Activated T-helper 1 cell treated with anti-CD3 and anti-CD28 coated beads, Interleukin-12 subunit alpha, Interleukin-12 subunit beta, Interleukin-2, Interleukin-4 antibody, amounts not matched to agents 30 ng/mL and 10 ng/mL and 1 ng/mL, durations not matched to agents 14 hours and 24 hours and 36 hours (primary cell): ENCODE measurements at regions not wholly inside any gene's neighbourhood (a gene's known extent, or its start where the extent isn't known, plus 50 kb on each side); places are given as distances from the start of the nearest gene placed in this dataset.

ENCODE experiments used
- DNase-seq: peaks from one replicate; pipeline ENCODE4 v3.0.0; 2021; ENCODE audit warnings: low spot score
- H3K27ac Mint-ChIP-seq: one replicate; pipeline ENCODE4 v1.8.0; 2021; ENCODE audit warnings: mild to moderate bottlenecking, mixed read lengths
- H3K27me3 Mint-ChIP-seq: one replicate; pipeline ENCODE4 v1.8.0; 2022; ENCODE audit warnings: mild to moderate bottlenecking, moderate library complexity, mixed read lengths; ENCODE audit not compliant: insufficient read depth
- H3K36me3 Mint-ChIP-seq: one replicate; pipeline ENCODE4 v1.8.0; 2021; ENCODE audit warnings: low read depth, mixed read lengths
- H3K4me1 Mint-ChIP-seq: one replicate; pipeline ENCODE4 v1.8.0; 2021; ENCODE audit warnings: low read depth, mixed read lengths
- H3K4me3 Mint-ChIP-seq: one replicate; pipeline ENCODE4 v1.8.0; 2021; ENCODE audit warnings: mild to moderate bottlenecking, moderate library complexity, mixed read lengths
- H3K9me3 Mint-ChIP-seq: one replicate; pipeline ENCODE4 v1.8.0; 2021; ENCODE audit warnings: mixed read lengths
- intact Hi-C: fragments of 100-400 bp; cut with micrococcal nuclease; formaldehyde crosslinking; loops from one replicate; pipeline ENCODE4 v1.15.1; 2024

GRCh38 chr2:161017780-161018470 is 142.3 kb upstream of the TANK start:
- intact Hi-C loops = no loop called here
- H3K4me3 Mint-ChIP-seq = no peak overlapping the region

GRCh38 chr2:161019311-161019710 is 140.9 kb upstream of the TANK start:
- no peak for DNase-seq
- Mint-ChIP-seq H3K27me3 (peaks cover 5% of the 10 kb centered on the region), H3K4me3 (no peak overlapping the region), H3K9me3 (peaks cover 15% of the 10 kb centered on the region), H3K4me1 (no peaks in the 10 kb centered on the region), H3K36me3 (peaks cover 4% of the 10 kb centered on the region), H3K27ac (no peak overlapping the region)
- intact Hi-C loops = no loop called here

More at GRCh38 chr2:161017780-161018470, 142.3 kb upstream of the TANK start:
- DNase-seq = no peak
- H3K27me3 Mint-ChIP-seq = peaks cover 4% of the 10 kb centered on the region
- H3K4me1 Mint-ChIP-seq = no peaks in the 10 kb centered on the region
- H3K36me3 Mint-ChIP-seq = peaks cover 4% of the 10 kb centered on the region
- H3K9me3 Mint-ChIP-seq = peaks cover 21% of the 10 kb centered on the region
- H3K27ac Mint-ChIP-seq = no peak overlapping the region

GRCh38 chr2:161020437-161020836 is 139.8 kb upstream of the TANK start:
- no peak overlapping the region for H3K27ac Mint-ChIP-seq
- peaks cover 2% of the 10 kb centered on the region for H3K36me3 Mint-ChIP-seq
- H3K4me3 Mint-ChIP-seq = no peak overlapping the region
- DNase-seq = no peak
- intact Hi-C loops = no loop called here
- H3K4me1 Mint-ChIP-seq = no peaks in the 10 kb centered on the region
- H3K27me3 Mint-ChIP-seq = peaks cover 8% of the 10 kb centered on the region
- H3K9me3 Mint-ChIP-seq = peaks cover 9% of the 10 kb centered on the region

GRCh38 chr2:161028581-161028980 is 131.6 kb upstream of the TANK start:
- peak overlapping the region; percentile 0 for H3K27ac Mint-ChIP-seq
- H3K4me3 Mint-ChIP-seq = no peak overlapping the region
- peaks cover 7% of the 10 kb centered on the region for H3K4me1 Mint-ChIP-seq
- peaks cover 7% of the 10 kb centered on the region for H3K27me3 Mint-ChIP-seq
- peaks cover 7% of the 10 kb centered on the region for H3K36me3 Mint-ChIP-seq
- no peak for DNase-seq
- peaks cover 17% of the 10 kb centered on the region for H3K9me3 Mint-ChIP-seq
- intact Hi-C loops = no loop called here

GRCh38 chr2:161029321-161029720 is 130.9 kb upstream of the TANK start:
- Mint-ChIP-seq H3K36me3 (peaks cover 7% of the 10 kb centered on the region), H3K27me3 (peaks cover 7% of the 10 kb centered on the region), H3K4me1 (peaks cover 7% of the 10 kb centered on the region), H3K9me3 (peaks cover 17% of the 10 kb centered on the region), H3K27ac (no peak overlapping the region), H3K4me3 (no peak overlapping the region)
- DNase-seq = no peak
- intact Hi-C loops = no loop called here

GRCh38 chr2:161030260-161031063 is 129.8 kb upstream of the TANK start:
- Mint-ChIP-seq H3K4me3 (no peak overlapping the region), H3K27me3 (peaks cover 4% of the 10 kb centered on the region), H3K9me3 (peaks cover 21% of the 10 kb centered on the region), H3K27ac (no peak overlapping the region), H3K4me1 (peaks cover 7% of the 10 kb centered on the region), H3K36me3 (peaks cover 7% of the 10 kb centered on the region)
- intact Hi-C loops = no loop called here
- no peak for DNase-seq

GRCh38 chr2:161031511-161031910 is 128.7 kb upstream of the TANK start:
- Mint-ChIP-seq H3K27ac (no peak overlapping the region), H3K4me3 (no peak overlapping the region), H3K36me3 (peaks cover 7% of the 10 kb centered on the region), H3K27me3 (peaks cover 1% of the 10 kb centered on the region), H3K4me1 (peaks cover 7% of the 10 kb centered on the region), H3K9me3 (peaks cover 23% of the 10 kb centered on the region)
- intact Hi-C loops = no loop called here
- no peak for DNase-seq

- peaks cover 7% of the 10 kb centered on the region for H3K4me1 Mint-ChIP-seq
- H3K27me3 Mint-ChIP-seq = peaks cover 1% of the 10 kb centered on the region
- no peak overlapping the region for H3K27ac Mint-ChIP-seq
- peaks cover 7% of the 10 kb centered on the region for H3K36me3 Mint-ChIP-seq
- no peak for DNase-seq
- intact Hi-C loops = no loop called here
- no peak overlapping the region for H3K4me3 Mint-ChIP-seq
- peaks cover 23% of the 10 kb centered on the region for H3K9me3 Mint-ChIP-seq
These were observed 127.6 kb upstream of the TANK start for GRCh38 chr2:161032635-161033034.

GRCh38 chr2:161033059-161033660 is 127.1 kb upstream of the TANK start:
- no peak for DNase-seq
- H3K27ac Mint-ChIP-seq = no peak overlapping the region
- no peak overlapping the region for H3K4me3 Mint-ChIP-seq

GRCh38 chr2:161036926-161037325 is 123.3 kb upstream of the TANK start:
- H3K4me1 Mint-ChIP-seq = no peaks in the 10 kb centered on the region
- intact Hi-C loops = no loop called here
- no peaks in the 10 kb centered on the region for H3K36me3 Mint-ChIP-seq

More at GRCh38 chr2:161033059-161033660, 127.1 kb upstream of the TANK start:
- intact Hi-C loops = no loop called here
- peaks cover 23% of the 10 kb centered on the region for H3K9me3 Mint-ChIP-seq
- peaks cover 7% of the 10 kb centered on the region for H3K36me3 Mint-ChIP-seq
- peaks cover 1% of the 10 kb centered on the region for H3K27me3 Mint-ChIP-seq
- H3K4me1 Mint-ChIP-seq = peaks cover 7% of the 10 kb centered on the region

GRCh38 chr2:161039071-161039470 is 121.2 kb upstream of the TANK start:
- H3K27me3 Mint-ChIP-seq = peaks cover 14% of the 10 kb centered on the region
- H3K36me3 Mint-ChIP-seq = no peaks in the 10 kb centered on the region

More at GRCh38 chr2:161036926-161037325, 123.3 kb upstream of the TANK start:
- no peak for DNase-seq
- Mint-ChIP-seq H3K27ac (no peak overlapping the region), H3K4me3 (no peak overlapping the region), H3K9me3 (peaks cover 10% of the 10 kb centered on the region), H3K27me3 (peaks cover 3% of the 10 kb centered on the region)

GRCh38 chr2:161041356-161041755 is 118.9 kb upstream of the TANK start:
- Mint-ChIP-seq H3K9me3 (no peaks in the 10 kb centered on the region), H3K36me3 (no peaks in the 10 kb centered on the region), H3K4me1 (no peaks in the 10 kb centered on the region), H3K4me3 (no peak overlapping the region), H3K27ac (no peak overlapping the region), H3K27me3 (peaks cover 19% of the 10 kb centered on the region)
- DNase-seq = no peak
- intact Hi-C loops = no loop called here

More at GRCh38 chr2:161039071-161039470, 121.2 kb upstream of the TANK start:
- H3K9me3 Mint-ChIP-seq = peaks cover 10% of the 10 kb centered on the region
- no peak for DNase-seq
- no peak overlapping the region for H3K4me3 Mint-ChIP-seq
- no peak overlapping the region for H3K27ac Mint-ChIP-seq
- H3K4me1 Mint-ChIP-seq = no peaks in the 10 kb centered on the region
- intact Hi-C loops = no loop called here
